Activated T-cell treated with anti-CD3 and anti-CD28 coated beads for 1 hour (primary cell): ENCODE measurements at regions not wholly inside any gene's neighbourhood (a gene's known extent, or its start where the extent isn't known, plus 50 kb on each side); places are given as distances from the start of the nearest gene placed in this dataset.

Source experiments
- DNase-seq: peaks from one replicate; pipeline ENCODE4 v3.0.0-alpha.2; 2020; ENCODE audit warnings: low read depth

- DNase-seq: no peak
Measured at GRCh38 chrX:110408949-110409588, 50.4 kb downstream of the RTL9 start.

GRCh38 chrX:110409925-110410324 lies 51.3 kb downstream of the RTL9 start:
- no peak for DNase-seq

- no peak for DNase-seq
Measured at GRCh38 chrX:110410603-110411002, 52.0 kb downstream of the RTL9 start.

- DNase-seq: peak; percentile 54
Measured at GRCh38 chrX:110412971-110413726, 54.5 kb downstream of the RTL9 start.

GRCh38 chrX:110413727-110414124 lies 55.1 kb downstream of the RTL9 start:
- DNase-seq: no peak

GRCh38 chrX:110414273-110414672 lies 55.6 kb downstream of the RTL9 start:
- DNase-seq: no peak

- no peak for DNase-seq
Measured at GRCh38 chrX:110414679-110415439, 56.2 kb downstream of the RTL9 start.

- no peak for DNase-seq
Measured at GRCh38 chrX:110415440-110416170, 57.0 kb downstream of the RTL9 start.

GRCh38 chrX:110417128-110417527 lies 58.5 kb downstream of the RTL9 start:
- no peak for DNase-seq

- DNase-seq: no peak
Measured at GRCh38 chrX:110418316-110419235, 59.9 kb downstream of the RTL9 start.

- no peak for DNase-seq
Measured at GRCh38 chrX:110419512-110419911, 60.9 kb downstream of the RTL9 start.

GRCh38 chrX:110420771-110421499 lies 62.3 kb downstream of the RTL9 start:
- DNase-seq: no peak

- no peak for DNase-seq
Measured at GRCh38 chrX:110421500-110422455, 63.1 kb downstream of the RTL9 start.

- no peak for DNase-seq
Measured at GRCh38 chrX:110425222-110426154, 66.8 kb downstream of the RTL9 start.

GRCh38 chrX:110426155-110426504 lies 67.5 kb downstream of the RTL9 start:
- no peak for DNase-seq

GRCh38 chrX:110427076-110427475 lies 68.4 kb downstream of the RTL9 start:
- no peak for DNase-seq

- no peak for DNase-seq
Measured at GRCh38 chrX:110428144-110428543, 69.5 kb downstream of the RTL9 start.
